Embryonic facial prominence (tissue), 1 donor: ENCODE measurements at regions not wholly inside any gene's neighbourhood (a gene's known extent, or its start where the extent isn't known, plus 50 kb on each side); places are given as distances from the start of the nearest gene placed in this dataset.
"Not testable (repeated sequence)": the region's sequence is repeated elsewhere in the genome, so short reads cannot be mapped to it uniquely, and the experiment has no call there.

Experiments used
- DNase-seq: peaks from one replicate; pipeline ENCODE4 v3.0.0-alpha.2; 2016; ENCODE audit errors: extremely low spot score

DNA sequence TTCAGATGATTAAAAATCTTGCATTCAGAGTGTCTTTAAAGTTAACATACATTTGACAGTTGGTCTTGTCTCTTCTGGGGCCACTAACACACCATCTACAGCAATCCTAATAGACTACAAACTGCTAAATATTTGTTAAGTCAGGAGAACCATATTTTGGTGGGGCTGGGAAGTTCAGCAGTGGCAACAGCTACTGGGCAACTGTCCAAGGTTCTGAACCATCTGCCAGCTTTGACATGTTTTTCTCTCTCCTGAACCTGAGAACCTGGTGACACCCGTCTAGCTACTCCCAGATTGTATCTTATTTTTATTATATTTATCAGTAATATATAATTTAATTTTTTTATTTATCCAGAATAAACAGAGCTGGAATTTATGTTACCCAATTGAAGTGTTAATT, 199.0 kb upstream of the DPYD start:
- no peak for DNase-seq

GRCh38 chr1:98113811-98114210, 193.0 kb upstream of the DPYD start:
- DNase-seq: no peak

DNA sequence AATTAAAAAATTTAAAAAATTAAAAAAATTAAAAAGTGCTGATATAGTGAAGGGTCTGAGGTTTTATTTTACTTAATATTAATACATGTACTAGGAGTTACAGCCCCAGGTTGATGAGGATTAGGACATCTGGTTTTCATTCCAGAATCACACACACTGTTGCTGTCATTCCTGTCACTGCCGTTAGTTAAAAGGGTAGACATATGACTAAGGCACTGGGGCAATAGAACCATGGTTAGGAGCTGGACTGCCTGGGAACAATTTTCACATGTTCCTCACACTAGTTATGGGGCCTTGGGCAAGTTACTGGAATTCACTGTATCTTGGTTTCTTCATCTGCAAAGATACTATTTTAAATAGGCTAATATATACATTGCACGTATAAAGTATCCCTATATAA, 191.8 kb upstream of the DPYD start:
- DNase-seq: no peak

DNA sequence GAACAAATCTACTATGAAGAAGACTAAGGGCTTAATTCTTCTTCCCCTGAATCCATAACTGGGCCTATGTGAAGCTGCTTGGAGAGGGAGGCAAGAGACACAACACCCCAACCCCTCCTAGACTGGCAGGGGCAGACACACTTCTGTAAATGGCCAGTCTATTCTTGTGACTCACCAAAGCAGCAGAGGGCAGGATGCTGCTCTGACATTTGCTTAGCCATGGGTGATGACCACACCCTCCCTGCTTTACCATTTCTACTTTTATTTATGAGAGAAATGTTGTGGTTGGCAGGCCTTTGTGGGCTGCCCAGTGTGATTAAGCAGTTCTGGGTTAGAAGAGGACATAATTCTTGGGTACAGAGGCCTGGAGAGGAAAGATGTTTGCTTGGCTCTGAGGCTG, 189.8 kb upstream of the DPYD start:
- no peak for DNase-seq

GRCh38 chr1:98108378-98108777, 187.5 kb upstream of the DPYD start:
- not testable (repeated sequence) for DNase-seq

DNA sequence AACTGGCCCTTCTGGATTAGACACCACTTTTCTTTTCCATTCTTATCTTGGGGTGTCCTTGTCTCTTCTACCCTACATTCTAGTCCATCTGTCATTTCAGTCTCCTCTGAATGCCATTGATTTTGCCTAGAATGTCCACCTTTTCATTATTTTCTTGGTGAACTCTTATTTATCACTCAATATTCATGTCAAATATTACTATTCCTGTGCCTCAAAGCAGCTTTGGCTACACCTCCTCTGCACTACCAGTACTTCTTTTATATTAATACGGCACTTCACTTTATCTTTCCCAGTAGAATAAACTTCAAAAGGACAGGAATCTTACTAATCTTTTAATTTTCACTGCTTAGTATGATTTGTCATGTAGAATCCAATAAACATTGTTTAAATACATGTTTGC, 186.4 kb upstream of the DPYD start:
- no peak for DNase-seq

DNA sequence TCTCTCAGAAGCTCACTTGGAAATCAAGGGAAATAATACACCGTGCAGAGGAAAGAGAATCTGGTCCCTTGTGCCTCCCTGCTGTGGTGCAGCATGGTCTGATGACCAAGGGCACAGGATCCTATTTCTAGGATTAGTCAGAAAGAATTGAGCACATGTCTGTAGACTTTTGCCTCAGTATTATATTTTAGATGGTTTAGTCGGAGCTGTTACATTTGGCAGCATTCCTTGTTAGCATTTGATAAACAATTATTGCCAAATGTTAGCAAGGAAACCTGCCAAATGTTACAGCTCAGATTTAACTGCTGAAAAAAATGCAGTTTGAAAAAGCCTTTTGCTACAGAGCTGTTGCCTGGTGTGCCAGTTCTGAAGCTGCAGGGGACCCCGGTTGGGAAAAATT, 183.5 kb upstream of the DPYD start:
- DNase-seq: no peak

DNA sequence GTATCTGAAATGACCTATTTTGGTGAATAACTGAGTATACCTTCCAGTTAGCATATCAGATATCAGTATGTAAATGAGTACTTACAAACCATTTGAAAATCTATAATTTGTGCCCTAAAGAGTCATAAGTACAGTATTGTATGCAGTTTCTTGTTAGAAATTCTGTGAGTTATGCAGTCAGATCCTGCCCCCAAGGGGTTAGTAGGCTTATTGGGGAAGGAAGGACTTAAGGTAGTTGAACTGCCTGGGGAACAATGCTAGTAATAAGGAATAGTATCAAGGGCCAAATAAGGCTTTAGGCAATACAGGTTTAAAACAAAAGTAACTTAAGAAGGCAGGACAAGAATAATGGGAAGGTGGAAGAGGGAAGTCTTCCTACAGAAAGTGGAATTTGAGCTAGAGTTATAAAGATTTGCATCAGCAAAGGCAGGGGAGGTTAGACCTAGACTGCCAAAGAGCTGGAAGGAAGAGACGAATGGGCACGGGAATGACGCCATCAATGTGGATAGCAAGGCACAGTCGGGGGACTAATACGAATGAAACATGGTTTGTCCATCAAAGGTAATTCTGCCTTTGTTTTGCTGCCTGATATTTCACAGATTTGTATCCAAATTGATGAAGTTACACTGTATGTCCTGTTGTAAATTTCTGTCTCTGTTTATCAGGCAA, 182.9 kb upstream of the DPYD start:
- no peak for DNase-seq

GRCh38 chr1:98102345-98103030, 181.7 kb upstream of the DPYD start:
- DNase-seq: no peak

DNA sequence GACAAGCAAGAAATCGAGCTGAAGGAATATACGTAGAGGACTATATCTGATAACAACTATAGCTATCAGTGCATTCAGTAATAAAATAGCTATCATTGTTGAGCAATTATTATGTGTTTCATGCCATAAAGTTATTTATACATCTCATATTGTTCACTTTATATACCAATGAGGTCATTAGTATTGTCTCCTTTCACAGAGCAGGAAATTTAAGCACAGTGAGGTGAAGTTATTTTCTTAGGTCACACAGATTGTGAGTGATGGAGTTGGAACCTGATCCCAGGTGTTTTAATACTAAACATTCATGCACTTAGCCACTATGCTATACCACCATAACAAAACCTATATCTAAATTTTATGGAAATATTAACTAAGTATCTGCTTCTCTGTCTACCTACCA, 180.5 kb upstream of the DPYD start:
- DNase-seq: no peak

GRCh38 chr1:98099501-98099900, 178.7 kb upstream of the DPYD start:
- DNase-seq: no peak

GRCh38 chr1:98098473-98098872, 177.6 kb upstream of the DPYD start:
- DNase-seq: no peak

DNA sequence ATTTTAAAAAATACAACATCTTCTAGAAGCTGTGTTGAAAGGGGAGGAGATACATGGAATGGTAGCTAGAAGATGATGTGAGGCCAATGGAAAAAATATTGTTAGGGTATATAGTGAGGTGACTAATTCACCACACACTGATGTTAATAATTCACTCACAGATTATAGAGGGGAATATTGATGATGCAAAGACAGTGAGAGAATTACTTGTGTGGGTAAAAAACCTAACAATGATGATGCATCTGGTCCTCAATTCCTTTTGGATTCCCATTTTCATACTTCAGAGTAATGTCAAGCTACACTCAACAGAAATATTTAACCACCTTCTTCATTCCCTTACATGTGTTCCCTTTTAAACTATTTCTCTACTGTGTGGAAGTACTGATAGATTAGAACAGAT, 169.5 kb upstream of the DPYD start:
- no peak for DNase-seq

DNA sequence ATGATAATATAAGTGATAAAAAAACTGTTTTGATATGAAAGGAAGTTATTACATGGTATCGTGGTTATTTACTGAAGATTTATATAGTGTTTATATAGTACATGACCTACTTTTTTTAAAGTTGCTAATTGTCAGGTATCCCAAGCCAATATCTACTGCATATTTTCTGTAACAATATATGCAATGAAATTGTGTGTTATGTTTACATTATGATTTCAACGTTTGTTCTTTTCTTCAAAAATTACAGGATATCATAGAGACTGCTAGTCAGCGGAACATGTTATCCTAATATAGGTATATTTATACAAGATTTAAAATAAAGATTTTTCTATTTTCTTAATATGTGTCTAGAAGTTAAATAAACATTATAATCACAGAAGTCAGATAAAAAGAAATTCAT, 167.5 kb upstream of the DPYD start:
- DNase-seq: no peak

DNA sequence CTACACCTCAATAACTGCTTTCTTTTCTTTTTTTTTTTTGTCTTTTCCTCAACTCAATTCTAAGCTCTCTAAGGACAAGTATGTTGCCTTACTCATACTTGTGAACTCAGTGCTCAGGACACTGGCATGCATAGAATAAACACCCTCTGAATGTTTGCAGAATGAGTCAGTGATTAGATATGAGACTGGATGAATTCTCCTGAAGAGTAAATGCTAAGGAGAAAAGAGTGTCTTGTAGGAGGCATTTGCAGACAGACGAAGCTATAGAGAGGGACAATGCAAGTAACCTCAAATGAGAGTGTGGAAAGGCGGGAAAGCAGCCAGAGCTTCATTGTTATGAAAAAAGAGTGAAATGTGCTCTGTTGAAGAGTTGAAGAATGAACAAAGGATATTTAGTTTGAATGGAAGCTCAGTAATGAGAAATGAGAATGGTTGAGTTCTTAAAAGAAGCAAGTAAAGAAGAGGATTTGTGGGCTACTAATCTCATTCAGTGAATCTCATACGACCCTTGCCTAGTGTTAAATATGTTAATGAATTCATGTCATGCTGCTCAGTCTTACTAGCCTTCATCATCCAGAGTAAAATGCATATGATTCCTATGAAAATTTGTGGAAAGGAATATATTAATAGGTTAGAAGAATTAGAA, 166.1 kb upstream of the DPYD start:
- DNase-seq: no peak

- DNase-seq: no peak
These were observed 165.3 kb upstream of the DPYD start for GRCh38 chr1:98086156-98086555.

DNA sequence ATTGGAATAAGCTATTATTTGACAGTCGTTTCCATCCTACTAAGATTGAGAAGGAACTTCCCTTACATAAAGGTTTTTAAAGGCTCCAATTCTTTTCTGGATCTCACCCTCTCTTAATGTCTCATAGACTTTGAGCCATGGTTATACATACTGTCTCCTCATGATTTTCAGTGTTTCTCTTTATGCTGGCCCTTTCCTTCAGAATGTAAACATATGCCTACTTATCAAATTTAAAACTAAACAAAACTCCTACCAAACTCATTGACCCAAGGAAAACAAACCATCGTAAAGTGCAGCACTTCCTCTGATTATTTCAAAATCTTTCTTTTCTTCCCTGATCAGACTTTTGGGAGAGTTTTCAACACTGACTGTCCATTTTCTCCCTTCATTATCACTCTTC, 163.4 kb upstream of the DPYD start:
- no peak for DNase-seq

- no peak for DNase-seq
These were observed 161.1 kb upstream of the DPYD start for GRCh38 chr1:98081944-98082343.

DNA sequence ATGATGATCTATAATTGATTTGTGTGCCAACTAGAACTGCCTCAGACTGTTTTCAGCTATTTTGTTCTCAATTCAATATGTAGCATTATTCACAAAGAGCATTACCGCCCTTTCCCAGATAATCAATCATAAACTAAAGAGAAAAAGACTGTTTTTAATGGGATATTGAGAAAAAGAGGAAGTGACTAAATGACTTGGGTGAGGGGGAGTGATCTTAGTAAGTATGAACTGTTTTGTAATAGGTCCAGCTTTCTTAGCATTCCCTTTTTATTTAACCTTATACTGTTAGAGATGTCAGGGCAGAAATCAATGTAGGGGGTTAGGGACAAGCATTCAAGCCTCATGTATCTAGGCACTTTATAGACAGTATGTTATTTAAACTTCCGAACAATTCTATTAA, 157.8 kb upstream of the DPYD start:
- no peak for DNase-seq

- no peak for DNase-seq
These were observed 156.9 kb upstream of the DPYD start for GRCh38 chr1:98077691-98078090.

DNA sequence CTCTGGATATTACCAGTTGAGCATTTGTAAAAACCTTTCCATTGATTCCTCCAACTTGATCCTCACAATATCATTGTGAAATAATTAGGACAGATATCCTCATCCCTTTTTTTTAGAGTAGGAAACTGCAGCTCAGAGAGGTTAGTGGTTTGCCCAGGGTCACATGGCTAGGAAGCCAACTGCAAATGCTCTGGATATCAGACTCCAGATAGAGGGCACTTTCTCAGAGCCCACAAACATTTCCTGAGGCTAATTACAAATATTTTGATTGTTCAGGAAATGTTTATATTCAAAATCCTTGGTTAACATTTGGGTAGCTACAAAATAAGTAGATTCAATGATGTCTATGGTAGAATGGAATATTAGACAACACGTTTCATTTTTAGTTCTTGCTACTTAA, 154.8 kb upstream of the DPYD start:
- no peak for DNase-seq

GRCh38 chr1:98073823-98074222, 153.0 kb upstream of the DPYD start:
- DNase-seq: no peak

- DNase-seq: no peak
These were observed 152.3 kb upstream of the DPYD start for GRCh38 chr1:98073106-98073505.
